ENCODE measurements at regions not wholly inside any gene's neighbourhood (a gene's known extent, or its start where the extent isn't known, plus 50 kb on each side); places are given as distances from the start of the nearest gene placed in this dataset.
A peak's percentile ranks its signal among the peaks of the same experiment; 100 is the strongest.

DNA sequence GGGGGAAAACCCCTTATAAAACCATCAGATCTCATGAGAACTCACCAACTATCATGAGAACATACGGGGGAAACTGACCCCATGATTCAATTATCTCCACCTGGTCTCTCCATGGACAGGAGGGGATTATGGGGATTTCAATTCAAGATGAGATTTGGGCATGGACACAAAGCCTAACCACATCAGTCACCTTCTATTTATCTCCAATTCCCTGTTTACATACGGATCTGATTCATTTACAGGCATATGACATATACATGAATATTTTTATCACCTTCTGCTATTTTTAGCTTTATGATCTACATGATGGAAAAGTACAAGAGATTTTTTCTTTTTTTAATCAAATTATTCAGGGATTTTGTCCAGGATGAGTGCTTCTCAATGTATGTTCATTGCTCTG is 944.5 kb downstream of the REEP3 start:
- H2AK5ac ChIP-seq (ENCODE audit: low read depth, low read length) = no peak overlapping the region
- H2BK5ac ChIP-seq (ENCODE audit: low read length) = no peak overlapping the region
- no peak overlapping the region for H3K14ac ChIP-seq (ENCODE audit: low read length)
- no peak overlapping the region for H3K9ac ChIP-seq (ENCODE audit: low read depth, low read length, poor library complexity)
- H3K9me3 ChIP-seq (replicated peaks in 1 of 2; ENCODE audit: control insufficient read depth in 2 of 2, insufficient read depth in 1 of 2, low read depth in 1 of 2, low read length in 2 of 2) = peaks cover 3 to 9% of the 10 kb centered on the region in 2 donors
- H3K4me3 ChIP-seq (ENCODE audit: low read length in 2 of 2) = no peak overlapping the region
- H3K79me1 ChIP-seq (ENCODE audit: low read depth, low read length) = no peaks in the 10 kb centered on the region
- H3K36me3 ChIP-seq (replicated peaks in 1 of 2; ENCODE audit: control insufficient read depth in 2 of 2, insufficient read depth in 2 of 2, low read length in 2 of 2) = no peaks in the 10 kb centered on the region
- H2AFZ ChIP-seq (ENCODE audit: low read length) = no peak overlapping the region
- WGBS, 2 donors (ENCODE audit: extremely low coverage in 2 of 2, insufficient read length in 2 of 2, insufficient replicate concordance in 1 of 2) = no CpG with 5 or more reads among the region's 2 CpGs
- no peak overlapping the region for H3K4ac ChIP-seq (ENCODE audit: low read length)
- H3K18ac ChIP-seq (ENCODE audit: low read length) = no peak overlapping the region
- no peaks in the 10 kb centered on the region for H3K4me1 ChIP-seq (ENCODE audit: control insufficient read depth in 2 of 2, insufficient read depth in 1 of 2, low read depth in 1 of 2, low read length in 2 of 2)
- no peaks in the 10 kb centered on the region for H3K27me3 ChIP-seq (ENCODE audit: control insufficient read depth in 3 of 3, insufficient read depth in 3 of 3, low read depth in 1 of 3, low read length in 3 of 3)
- no peak overlapping the region for H2BK120ac ChIP-seq (ENCODE audit: low read depth, low read length)
- no peak overlapping the region for H2BK15ac ChIP-seq (ENCODE audit: low read length)
- no peak overlapping the region for H3K27ac ChIP-seq (replicated peaks; ENCODE audit: low read length)
- H3K4me2 ChIP-seq (ENCODE audit: insufficient read depth, low read length, poor library complexity, severe bottlenecking) = no peak overlapping the region
- DNase-seq (ENCODE audit: low spot score) = no peak
- no peak overlapping the region for H3K23ac ChIP-seq (ENCODE audit: low read depth, low read length, poor library complexity)
- no peak overlapping the region for H4K8ac ChIP-seq (ENCODE audit: low read depth, low read length)
- H4K91ac ChIP-seq (ENCODE audit: low read depth, low read length, poor library complexity) = no peak overlapping the region
- H2BK12ac ChIP-seq (ENCODE audit: low read length) = no peak overlapping the region

DNA sequence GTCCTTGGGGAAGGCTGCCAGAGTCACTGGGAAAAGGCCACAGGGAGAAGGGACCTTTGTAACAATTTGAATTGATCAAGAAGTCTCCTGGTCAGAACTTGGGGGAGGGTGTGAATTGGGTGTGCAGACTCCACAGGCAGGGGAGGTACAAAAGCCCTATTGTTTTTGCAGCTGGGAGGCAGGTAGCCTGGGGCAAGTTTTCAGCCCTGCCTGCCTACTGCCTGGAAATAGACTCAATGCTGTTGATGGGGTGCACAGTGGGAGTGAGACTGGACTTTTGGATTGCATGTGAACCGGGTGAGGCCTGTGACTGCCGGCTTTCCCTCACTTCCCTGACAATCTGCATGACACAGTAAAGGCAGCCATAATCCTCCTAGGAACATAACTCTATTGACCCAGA is 947.0 kb downstream of the REEP3 start:
- no peak overlapping the region for H3K18ac ChIP-seq (ENCODE audit: low read length)
- H4K8ac ChIP-seq (ENCODE audit: low read depth, low read length) = no peak overlapping the region
- no peak overlapping the region for H3K9ac ChIP-seq (ENCODE audit: low read depth, low read length, poor library complexity)
- peaks cover 3 to 9% of the 10 kb centered on the region in 2 donors for H3K9me3 ChIP-seq (replicated peaks in 1 of 2; ENCODE audit: control insufficient read depth in 2 of 2, insufficient read depth in 1 of 2, low read depth in 1 of 2, low read length in 2 of 2)
- no peak overlapping the region for H2BK120ac ChIP-seq (ENCODE audit: low read depth, low read length)
- peak overlapping the region in 1 of 2 donors; percentile 9 for H3K4me3 ChIP-seq (ENCODE audit: low read length in 2 of 2)
- no peak overlapping the region for H2BK12ac ChIP-seq (ENCODE audit: low read length)
- DNase-seq (ENCODE audit: low spot score) = no peak
- H3K79me1 ChIP-seq (ENCODE audit: low read depth, low read length) = no peaks in the 10 kb centered on the region
- H3K27ac ChIP-seq (replicated peaks; ENCODE audit: low read length) = no peak overlapping the region
- H3K23ac ChIP-seq (ENCODE audit: low read depth, low read length, poor library complexity) = no peak overlapping the region
- no peak overlapping the region for H3K14ac ChIP-seq (ENCODE audit: low read length)
- H2AK5ac ChIP-seq (ENCODE audit: low read depth, low read length) = no peak overlapping the region
- H3K4me1 ChIP-seq (ENCODE audit: control insufficient read depth in 2 of 2, insufficient read depth in 1 of 2, low read depth in 1 of 2, low read length in 2 of 2) = no peaks in the 10 kb centered on the region
- H2BK15ac ChIP-seq (ENCODE audit: low read length) = no peak overlapping the region
- H2AFZ ChIP-seq (ENCODE audit: low read length) = no peak overlapping the region
- H4K91ac ChIP-seq (ENCODE audit: low read depth, low read length, poor library complexity) = no peak overlapping the region
- no peak overlapping the region for H3K4me2 ChIP-seq (ENCODE audit: insufficient read depth, low read length, poor library complexity, severe bottlenecking)
- no peaks in the 10 kb centered on the region for H3K27me3 ChIP-seq (ENCODE audit: control insufficient read depth in 3 of 3, insufficient read depth in 3 of 3, low read depth in 1 of 3, low read length in 3 of 3)
- WGBS, 2 donors (ENCODE audit: extremely low coverage in 2 of 2, insufficient read length in 2 of 2, insufficient replicate concordance in 1 of 2) = no CpG with 5 or more reads among the region's 2 CpGs
- no peaks in the 10 kb centered on the region for H3K36me3 ChIP-seq (replicated peaks in 1 of 2; ENCODE audit: control insufficient read depth in 2 of 2, insufficient read depth in 2 of 2, low read length in 2 of 2)
- no peak overlapping the region for H2BK5ac ChIP-seq (ENCODE audit: low read length)
- no peak overlapping the region for H3K4ac ChIP-seq (ENCODE audit: low read length)

DNA sequence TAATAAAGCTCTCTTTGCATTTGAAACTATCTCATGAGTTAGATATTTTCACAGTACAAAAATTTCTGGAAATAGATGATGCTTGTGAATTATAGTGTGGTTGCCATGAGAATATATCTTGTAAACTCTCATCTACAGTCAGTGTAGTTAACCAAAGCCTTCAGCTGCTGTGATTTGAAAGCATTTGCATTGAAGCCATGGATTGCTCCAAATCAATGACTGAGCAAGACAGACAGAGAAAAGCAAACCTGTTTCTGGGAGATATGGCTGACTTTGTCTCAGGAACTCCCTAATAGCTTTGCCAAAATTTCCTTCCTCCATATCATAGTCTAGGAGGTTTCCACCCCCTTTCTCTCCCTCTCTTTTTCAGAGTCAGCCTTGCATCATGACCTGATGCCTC is 955.3 kb downstream of the REEP3 start:
- no peak overlapping the region for H4K8ac ChIP-seq (ENCODE audit: low read depth, low read length)
- no peak overlapping the region for H2BK15ac ChIP-seq (ENCODE audit: low read length)
- no peak overlapping the region for H3K9ac ChIP-seq (ENCODE audit: low read depth, low read length, poor library complexity)
- no peak for DNase-seq (ENCODE audit: low spot score)
- no peak overlapping the region for H2AFZ ChIP-seq (ENCODE audit: low read length)
- no peak overlapping the region for H3K4me3 ChIP-seq (ENCODE audit: low read length in 2 of 2)
- H3K79me1 ChIP-seq (ENCODE audit: low read depth, low read length) = no peaks in the 10 kb centered on the region
- no peak overlapping the region for H3K27ac ChIP-seq (replicated peaks; ENCODE audit: low read length)
- H4K91ac ChIP-seq (ENCODE audit: low read depth, low read length, poor library complexity) = no peak overlapping the region
- H2BK5ac ChIP-seq (ENCODE audit: low read length) = no peak overlapping the region
- no peaks in the 10 kb centered on the region for H3K4me1 ChIP-seq (ENCODE audit: control insufficient read depth in 2 of 2, insufficient read depth in 1 of 2, low read depth in 1 of 2, low read length in 2 of 2)
- no peak overlapping the region for H3K14ac ChIP-seq (ENCODE audit: low read length)
- no peak overlapping the region for H3K4ac ChIP-seq (ENCODE audit: low read length)
- no peak overlapping the region for H2BK120ac ChIP-seq (ENCODE audit: low read depth, low read length)
- no peaks in the 10 kb centered on the region for H3K27me3 ChIP-seq (ENCODE audit: control insufficient read depth in 3 of 3, insufficient read depth in 3 of 3, low read depth in 1 of 3, low read length in 3 of 3)
- H3K4me2 ChIP-seq (ENCODE audit: insufficient read depth, low read length, poor library complexity, severe bottlenecking) = no peak overlapping the region
- no peaks in the 10 kb centered on the region for H3K36me3 ChIP-seq (replicated peaks in 1 of 2; ENCODE audit: control insufficient read depth in 2 of 2, insufficient read depth in 2 of 2, low read length in 2 of 2)
- H3K9me3 ChIP-seq (replicated peaks in 1 of 2; ENCODE audit: control insufficient read depth in 2 of 2, insufficient read depth in 1 of 2, low read depth in 1 of 2, low read length in 2 of 2) = no peaks in the 10 kb centered on the region
- H3K18ac ChIP-seq (ENCODE audit: low read length) = no peak overlapping the region
- H2AK5ac ChIP-seq (ENCODE audit: low read depth, low read length) = no peak overlapping the region
- H3K23ac ChIP-seq (ENCODE audit: low read depth, low read length, poor library complexity) = no peak overlapping the region
- H2BK12ac ChIP-seq (ENCODE audit: low read length) = no peak overlapping the region

DNA sequence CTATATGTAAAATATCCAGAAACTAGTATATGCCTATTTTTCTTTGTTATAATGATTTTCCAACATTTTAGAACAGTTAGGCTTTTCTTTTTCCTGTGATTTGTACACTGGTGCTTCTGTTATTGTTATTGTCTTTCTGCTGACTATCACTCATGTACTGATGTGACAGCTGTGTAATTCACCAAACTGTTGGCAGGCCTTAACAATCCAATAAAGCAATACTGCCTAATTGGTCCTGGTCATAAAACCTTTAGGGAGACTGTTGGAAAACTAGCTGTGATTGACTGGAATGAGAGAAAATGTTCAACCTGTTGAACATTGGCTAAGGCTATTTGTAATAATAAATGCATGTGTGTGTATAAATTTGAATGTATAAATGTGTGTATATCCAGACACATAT is 956.6 kb downstream of the REEP3 start:
- Histone ChIP-seq H3K4ac (ENCODE audit: low read length) (no peak overlapping the region), H3K9me3 (replicated peaks in 1 of 2; ENCODE audit: control insufficient read depth in 2 of 2, insufficient read depth in 1 of 2, low read depth in 1 of 2, low read length in 2 of 2) (no peaks in the 10 kb centered on the region), H3K27me3 (ENCODE audit: control insufficient read depth in 3 of 3, insufficient read depth in 3 of 3, low read depth in 1 of 3, low read length in 3 of 3) (no peaks in the 10 kb centered on the region), H2AFZ (ENCODE audit: low read length) (no peak overlapping the region), H4K8ac (ENCODE audit: low read depth, low read length) (no peak overlapping the region), H3K23ac (ENCODE audit: low read depth, low read length, poor library complexity) (no peak overlapping the region), H3K4me3 (ENCODE audit: low read length in 2 of 2) (no peak overlapping the region), H3K4me2 (ENCODE audit: insufficient read depth, low read length, poor library complexity, severe bottlenecking) (no peak overlapping the region), H3K36me3 (replicated peaks in 1 of 2; ENCODE audit: control insufficient read depth in 2 of 2, insufficient read depth in 2 of 2, low read length in 2 of 2) (no peaks in the 10 kb centered on the region), H3K4me1 (ENCODE audit: control insufficient read depth in 2 of 2, insufficient read depth in 1 of 2, low read depth in 1 of 2, low read length in 2 of 2) (no peaks in the 10 kb centered on the region), H2BK12ac (ENCODE audit: low read length) (no peak overlapping the region), H3K79me1 (ENCODE audit: low read depth, low read length) (no peaks in the 10 kb centered on the region), H3K18ac (ENCODE audit: low read length) (no peak overlapping the region), H2AK5ac (ENCODE audit: low read depth, low read length) (no peak overlapping the region), H2BK15ac (ENCODE audit: low read length) (no peak overlapping the region), H2BK5ac (ENCODE audit: low read length) (no peak overlapping the region), H3K27ac (replicated peaks; ENCODE audit: low read length) (no peak overlapping the region), H3K9ac (ENCODE audit: low read depth, low read length, poor library complexity) (no peak overlapping the region), H4K91ac (ENCODE audit: low read depth, low read length, poor library complexity) (no peak overlapping the region), H2BK120ac (ENCODE audit: low read depth, low read length) (no peak overlapping the region), H3K14ac (ENCODE audit: low read length) (no peak overlapping the region)
- DNase-seq (ENCODE audit: low spot score) = no peak

Data from neuronal stem cell (in vitro differentiated cells).